ENCODE measurements at regions not wholly inside any gene's neighbourhood (a gene's known extent, or its start where the extent isn't known, plus 50 kb on each side); places are given as distances from the start of the nearest gene placed in this dataset.

DNA sequence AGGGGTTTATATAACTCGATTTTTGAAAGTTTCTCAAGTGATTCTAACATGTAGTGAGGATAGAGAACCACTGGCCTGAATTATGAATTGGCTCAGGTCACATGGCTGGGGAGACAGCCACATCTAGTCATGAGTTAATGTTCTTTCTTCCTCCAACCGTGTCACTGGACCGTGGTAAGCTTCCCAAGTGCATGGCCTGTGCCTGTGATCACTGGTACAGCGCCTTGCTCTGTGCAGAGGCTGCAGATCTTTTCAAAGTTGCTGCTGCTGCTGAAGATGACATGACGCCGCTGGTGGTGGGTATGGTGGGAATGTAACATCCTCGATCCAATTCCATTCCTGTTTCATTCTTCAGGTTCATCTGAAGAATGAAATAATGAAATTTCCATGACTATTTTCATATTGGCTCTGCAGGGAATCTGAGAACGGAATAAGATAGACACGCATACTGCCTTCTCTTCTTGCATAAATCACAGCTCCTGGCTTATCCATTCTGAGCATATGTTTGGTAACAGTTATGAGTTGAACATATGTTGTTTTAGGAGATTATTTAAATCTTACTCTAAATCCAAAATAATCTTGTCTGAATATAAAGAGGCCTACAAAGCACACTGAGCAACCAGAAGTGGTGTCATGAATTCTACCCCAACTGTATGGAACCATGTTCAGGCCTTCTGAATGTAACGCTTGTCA lies 100.5 kb upstream of the THSD7B start:
- FAIRE-seq (no peak), ATAC-seq (no peak), DNase-seq (ENCODE audit: low read depth in 1 of 2, low spot score in 1 of 2) (no peak)
- Histone ChIP-seq H3K4me1 (no peaks in the 10 kb centered on the region), H3K9me3 (no peaks in the 10 kb centered on the region), H3K27ac (no peak overlapping the region), H3K4me2 (no peak overlapping the region), H3K4me3 (no peak overlapping the region)
- 29% methylated on average over 10 of the region's 10 CpGs for WGBS (ENCODE audit: missing lambda C conversion rate)
- ChIA-PET CTCF (no interaction called here), POLR2A (no interaction called here)
- TF ChIP-seq POLR2AphosphoS2 (conservative IDR thresholded peaks at IDR 0.05; ENCODE audit: low read length) (no peak), MAZ (IDR thresholded peaks at IDR 0.05; ENCODE audit: borderline replicate concordance, low read depth, low read length) (no peak), JUN (IDR thresholded peaks at IDR 0.05) (no peak), RCOR1 (IDR thresholded peaks at IDR 0.05; ENCODE audit: low read depth, low read length) (no peak), EHMT2 (IDR thresholded peaks at IDR 0.05; ENCODE audit: low read depth) (no peak), REST (IDR thresholded peaks at IDR 0.05) (no peak), RAD21 (conservative IDR thresholded peaks at IDR 0.05 in 1 of 2, IDR thresholded peaks at IDR 0.05 in 1 of 2) (no peak), MAFK (IDR thresholded peaks at IDR 0.05; ENCODE audit: partially characterized antibody) (no peak), HMGXB4 (CRISPR knock-in tag; IDR thresholded peaks at IDR 0.05; ENCODE audit: borderline replicate concordance) (no peak), RARB (CRISPR knock-in tag; IDR thresholded peaks at IDR 0.05) (no peak), BHLHE40 (IDR thresholded peaks at IDR 0.05; ENCODE audit: low read depth, low read length) (no peak)

DNA sequence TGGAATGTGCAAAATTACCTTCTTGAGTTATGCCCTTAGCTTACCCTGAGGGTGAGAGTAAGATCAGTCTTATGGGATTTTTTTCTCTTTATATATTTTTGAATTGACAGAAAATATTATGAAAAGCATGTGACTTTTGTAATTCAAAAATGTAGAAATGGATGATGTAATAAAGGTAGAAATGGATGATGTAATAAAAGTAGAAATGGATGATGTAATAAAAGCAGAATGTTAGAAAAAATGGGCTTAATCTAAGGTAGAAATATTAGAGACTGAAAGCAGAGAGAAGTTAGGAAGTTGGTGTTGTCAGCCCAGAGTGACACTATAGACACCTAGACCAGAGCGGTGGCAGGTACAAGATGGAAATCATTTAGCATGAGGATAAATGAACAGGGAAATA lies 107.1 kb upstream of the THSD7B start:
- 0% methylated on average over 1 of the region's 1 CpG for WGBS (ENCODE audit: missing lambda C conversion rate)
- TF ChIP-seq RAD21 (conservative IDR thresholded peaks at IDR 0.05 in 1 of 2, IDR thresholded peaks at IDR 0.05 in 1 of 2) (no peak), HMGXB4 (CRISPR knock-in tag; IDR thresholded peaks at IDR 0.05; ENCODE audit: borderline replicate concordance) (no peak), HOXA7 (CRISPR knock-in tag; IDR thresholded peaks at IDR 0.05) (no peak), JUN (IDR thresholded peaks at IDR 0.05) (no peak), ESRRA (IDR thresholded peaks at IDR 0.05; ENCODE audit: borderline replicate concordance, low read length) (no peak), FOSL2 (IDR thresholded peaks at IDR 0.05) (no peak), FOSL2 (CRISPR knock-in tag; IDR thresholded peaks at IDR 0.05) (no peak), CBX2 (IDR thresholded peaks at IDR 0.05; ENCODE audit: borderline replicate concordance, low read depth) (no peak), FOSB (CRISPR knock-in tag; IDR thresholded peaks at IDR 0.05) (no peak), GATA3 (IDR thresholded peaks at IDR 0.05; ENCODE audit: borderline replicate concordance) (no peak), KDM1A (IDR thresholded peaks at IDR 0.05; ENCODE audit: low read depth) (no peak), ZNF302 (CRISPR knock-in tag; IDR thresholded peaks at IDR 0.05) (no peak), MAFK (IDR thresholded peaks at IDR 0.05; ENCODE audit: partially characterized antibody) (no peak), NFE2L2 (conservative IDR thresholded peaks at IDR 0.05; ENCODE audit: low read length) (no peak), RNF2 (IDR thresholded peaks at IDR 0.05; ENCODE audit: borderline replicate concordance, low read depth) (no peak), EP300 (IDR thresholded peaks at IDR 0.05) (no peak), FOXS1 (CRISPR knock-in tag; IDR thresholded peaks at IDR 0.05) (no peak), CBX8 (IDR thresholded peaks at IDR 0.05) (no peak), TFCP2L1 (CRISPR knock-in tag; IDR thresholded peaks at IDR 0.05) (no peak)
- TF ChIP-seq, protein P1, sequence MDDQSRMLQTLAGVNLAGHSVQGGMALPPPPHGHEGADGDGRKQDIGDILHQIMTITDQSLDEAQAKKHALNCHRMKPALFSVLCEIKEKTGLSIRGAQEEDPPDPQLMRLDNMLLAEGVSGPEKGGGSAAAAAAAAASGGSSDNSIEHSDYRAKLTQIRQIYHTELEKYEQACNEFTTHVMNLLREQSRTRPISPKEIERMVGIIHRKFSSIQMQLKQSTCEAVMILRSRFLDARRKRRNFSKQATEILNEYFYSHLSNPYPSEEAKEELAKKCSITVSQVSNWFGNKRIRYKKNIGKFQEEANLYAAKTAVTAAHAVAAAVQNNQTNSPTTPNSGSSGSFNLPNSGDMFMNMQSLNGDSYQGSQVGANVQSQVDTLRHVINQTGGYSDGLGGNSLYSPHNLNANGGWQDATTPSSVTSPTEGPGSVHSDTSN (IDR thresholded peaks at IDR 0.05) = no peak
- TF ChIP-seq, protein P2, sequence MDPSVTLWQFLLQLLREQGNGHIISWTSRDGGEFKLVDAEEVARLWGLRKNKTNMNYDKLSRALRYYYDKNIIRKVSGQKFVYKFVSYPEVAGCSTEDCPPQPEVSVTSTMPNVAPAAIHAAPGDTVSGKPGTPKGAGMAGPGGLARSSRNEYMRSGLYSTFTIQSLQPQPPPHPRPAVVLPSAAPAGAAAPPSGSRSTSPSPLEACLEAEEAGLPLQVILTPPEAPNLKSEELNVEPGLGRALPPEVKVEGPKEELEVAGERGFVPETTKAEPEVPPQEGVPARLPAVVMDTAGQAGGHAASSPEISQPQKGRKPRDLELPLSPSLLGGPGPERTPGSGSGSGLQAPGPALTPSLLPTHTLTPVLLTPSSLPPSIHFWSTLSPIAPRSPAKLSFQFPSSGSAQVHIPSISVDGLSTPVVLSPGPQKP (IDR thresholded peaks at IDR 0.05; ENCODE audit: low read depth, low read length) = no peak
- CTCF ChIA-PET = no interaction called here

More for the DNA sequence above, 107.1 kb upstream of the THSD7B start:
- Histone ChIP-seq H3K27ac (no peak overlapping the region), H3K4me3 (no peak overlapping the region), H3K4me2 (no peak overlapping the region), H3K9me3 (no peaks in the 10 kb centered on the region), H3K4me1 (no peaks in the 10 kb centered on the region)
- POLR2A ChIA-PET = no interaction called here
- no peak for FAIRE-seq
- no peak for DNase-seq (ENCODE audit: low read depth in 1 of 2, low spot score in 1 of 2)
- ATAC-seq = no peak

Data from A549 (cell line).